Choroid plexus epithelial cell (primary cell): ENCODE measurements at regions not wholly inside any gene's neighbourhood (a gene's known extent, or its start where the extent isn't known, plus 50 kb on each side); places are given as distances from the start of the nearest gene placed in this dataset.

ENCODE experiments used
- DNase-seq: peaks from one replicate; pipeline ENCODE4 v3.0.0-alpha.2; 2010; ENCODE audit warnings: low read depth
- H3K4me3 ChIP-seq: 2 replicates; pipeline ENCODE4 v1.5.1; 2011; ENCODE audit warnings: low read depth, mild to moderate bottlenecking, control low read depth, low read length, moderate library complexity
- TF ChIP-seq, protein P1 (sequence below): conservative IDR thresholded peaks from 2 replicates; pipeline ENCODE4 v1.5.1; 2011; ENCODE audit warnings: low read depth, mild to moderate bottlenecking, control low read depth, inconsistent platforms, low read length, moderate library complexity

DNA sequence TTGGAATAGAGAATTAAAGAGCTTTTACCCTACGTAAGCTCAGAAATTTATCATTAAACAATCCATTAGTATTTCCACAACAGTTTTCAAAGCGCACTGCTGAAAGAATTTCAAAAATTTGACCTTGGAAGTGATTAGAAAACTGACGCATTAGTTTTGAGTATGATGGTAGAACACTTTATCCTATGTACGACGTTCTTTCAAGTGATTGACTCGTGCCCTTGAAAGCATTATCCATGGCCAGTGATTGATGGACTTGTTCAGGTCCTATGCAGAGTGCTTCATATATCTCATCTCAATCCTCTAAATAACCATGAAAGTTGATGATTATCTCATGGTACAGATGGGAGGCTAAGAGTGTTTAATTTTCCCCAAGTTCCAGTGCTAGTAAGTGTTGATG is 697.2 kb downstream of the USP25 start:
- TF ChIP-seq, protein P1, sequence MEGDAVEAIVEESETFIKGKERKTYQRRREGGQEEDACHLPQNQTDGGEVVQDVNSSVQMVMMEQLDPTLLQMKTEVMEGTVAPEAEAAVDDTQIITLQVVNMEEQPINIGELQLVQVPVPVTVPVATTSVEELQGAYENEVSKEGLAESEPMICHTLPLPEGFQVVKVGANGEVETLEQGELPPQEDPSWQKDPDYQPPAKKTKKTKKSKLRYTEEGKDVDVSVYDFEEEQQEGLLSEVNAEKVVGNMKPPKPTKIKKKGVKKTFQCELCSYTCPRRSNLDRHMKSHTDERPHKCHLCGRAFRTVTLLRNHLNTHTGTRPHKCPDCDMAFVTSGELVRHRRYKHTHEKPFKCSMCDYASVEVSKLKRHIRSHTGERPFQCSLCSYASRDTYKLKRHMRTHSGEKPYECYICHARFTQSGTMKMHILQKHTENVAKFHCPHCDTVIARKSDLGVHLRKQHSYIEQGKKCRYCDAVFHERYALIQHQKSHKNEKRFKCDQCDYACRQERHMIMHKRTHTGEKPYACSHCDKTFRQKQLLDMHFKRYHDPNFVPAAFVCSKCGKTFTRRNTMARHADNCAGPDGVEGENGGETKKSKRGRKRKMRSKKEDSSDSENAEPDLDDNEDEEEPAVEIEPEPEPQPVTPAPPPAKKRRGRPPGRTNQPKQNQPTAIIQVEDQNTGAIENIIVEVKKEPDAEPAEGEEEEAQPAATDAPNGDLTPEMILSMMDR: no peak
- no peak for DNase-seq

DNA sequence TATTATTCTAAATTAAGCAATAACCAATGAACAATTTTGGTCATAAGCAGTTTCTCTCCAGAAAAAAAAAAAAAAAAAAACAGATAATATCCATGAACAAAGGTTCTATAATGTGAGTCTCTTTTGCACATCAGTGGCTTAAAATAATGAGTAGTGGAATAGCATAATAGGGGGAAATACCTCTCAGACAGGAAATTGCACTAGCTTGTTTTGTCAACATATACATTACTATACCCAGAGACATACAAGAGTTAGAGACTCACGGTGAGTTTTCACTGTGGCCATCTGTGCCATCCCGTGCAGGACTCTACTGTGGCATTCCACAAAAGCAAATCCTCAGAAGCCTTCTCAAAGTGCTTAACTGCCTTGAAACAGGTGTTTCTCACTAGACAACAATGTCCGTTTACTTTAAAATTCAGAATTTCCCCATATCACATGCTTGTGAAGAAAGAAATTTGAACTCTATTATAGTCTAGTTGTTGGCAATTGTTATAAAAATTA is 697.9 kb downstream of the USP25 start:
- TF ChIP-seq, protein P1: no peak

More for the DNA sequence above, 697.2 kb downstream of the USP25 start:
- H3K4me3 ChIP-seq: no peak overlapping the region

DNA sequence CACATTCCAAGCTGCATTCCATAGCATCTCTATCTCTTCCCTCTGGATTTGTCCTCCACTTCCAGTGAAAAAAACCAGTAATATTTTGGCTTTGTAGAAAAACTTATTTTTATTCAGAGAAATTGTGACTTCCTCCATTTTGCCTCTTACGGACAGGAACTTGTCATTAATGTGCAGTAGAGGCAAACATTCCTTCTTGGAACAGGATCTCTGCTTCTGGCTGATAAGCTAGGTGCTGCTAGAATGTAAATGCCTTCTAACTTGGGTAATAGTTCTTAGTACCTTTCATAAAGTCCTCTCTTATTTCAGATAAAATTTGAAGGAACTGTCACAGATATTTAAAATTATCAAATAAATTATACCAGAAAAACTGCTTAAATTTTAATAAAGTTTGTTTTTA is 707.8 kb downstream of the USP25 start:
- TF ChIP-seq, protein P1: no peak
- H3K4me3 ChIP-seq: no peak overlapping the region
- DNase-seq: no peak

More for the DNA sequence above, 697.9 kb downstream of the USP25 start:
- no peak for DNase-seq
- no peak overlapping the region for H3K4me3 ChIP-seq

DNA sequence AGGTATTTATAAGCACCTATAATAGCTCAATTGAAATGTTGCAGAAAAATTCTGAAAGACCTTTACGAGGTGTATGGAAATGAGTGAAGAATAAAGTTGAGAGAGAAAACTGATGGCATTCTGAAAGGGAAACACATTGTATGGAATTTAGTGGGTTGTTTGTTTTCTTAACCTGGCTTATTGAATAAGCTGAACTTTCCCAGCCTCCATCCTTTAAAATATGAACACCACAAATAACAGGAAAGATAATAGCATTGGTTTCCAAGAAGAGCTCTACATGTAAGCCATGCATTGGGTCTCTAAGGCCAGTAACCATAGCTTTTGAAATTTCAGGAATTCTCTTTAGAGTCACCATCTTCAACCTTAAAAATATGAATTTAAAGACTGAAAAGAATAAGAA is 709.0 kb downstream of the USP25 start:
- TF ChIP-seq, protein P1: no peak
- H3K4me3 ChIP-seq: no peak overlapping the region
- peak; percentile 23 for DNase-seq

DNA sequence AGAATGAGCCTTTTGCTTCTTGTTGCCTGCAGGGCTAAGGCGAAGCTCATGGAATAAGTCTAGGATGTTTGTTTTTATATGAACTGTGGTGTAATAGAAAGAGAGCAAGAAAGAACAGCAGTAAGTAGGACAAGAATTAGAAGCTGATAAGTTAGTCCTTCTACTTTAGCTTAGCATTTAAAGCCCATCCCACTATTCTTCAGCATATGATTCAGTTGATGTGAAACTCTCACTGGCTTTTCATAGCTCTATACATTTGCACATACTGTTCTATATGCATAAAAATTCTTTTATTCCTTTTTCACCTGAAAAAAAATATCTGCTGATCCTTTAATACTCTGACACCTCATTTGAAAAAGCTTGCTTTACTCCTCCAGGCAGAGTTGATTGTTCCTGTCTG is 712.0 kb downstream of the USP25 start:
- TF ChIP-seq, protein P1: no peak
- no peak overlapping the region for H3K4me3 ChIP-seq
- peak; percentile 41 for DNase-seq

DNA sequence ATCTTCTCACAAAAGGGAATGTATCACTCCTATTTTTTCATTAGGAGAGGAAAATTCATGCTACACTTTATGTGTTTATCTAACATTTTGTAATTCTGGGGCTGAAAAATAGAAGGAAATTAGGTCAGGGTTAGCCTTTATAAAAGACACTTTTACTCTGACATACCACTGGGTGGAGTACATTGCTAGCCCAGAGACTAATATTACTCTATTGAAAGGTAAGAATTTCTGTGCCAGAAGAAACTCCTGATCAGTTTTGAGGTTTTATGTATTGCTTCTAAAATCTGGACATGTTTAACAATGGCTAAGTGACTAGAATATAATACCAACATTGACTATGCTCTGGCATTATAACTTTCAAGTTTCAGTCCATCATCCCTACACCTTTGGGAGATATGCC is 724.6 kb downstream of the USP25 start:
- peak; percentile 58 for DNase-seq
- TF ChIP-seq, protein P1: peak; percentile 59
- H3K4me3 ChIP-seq: no peak overlapping the region

DNA sequence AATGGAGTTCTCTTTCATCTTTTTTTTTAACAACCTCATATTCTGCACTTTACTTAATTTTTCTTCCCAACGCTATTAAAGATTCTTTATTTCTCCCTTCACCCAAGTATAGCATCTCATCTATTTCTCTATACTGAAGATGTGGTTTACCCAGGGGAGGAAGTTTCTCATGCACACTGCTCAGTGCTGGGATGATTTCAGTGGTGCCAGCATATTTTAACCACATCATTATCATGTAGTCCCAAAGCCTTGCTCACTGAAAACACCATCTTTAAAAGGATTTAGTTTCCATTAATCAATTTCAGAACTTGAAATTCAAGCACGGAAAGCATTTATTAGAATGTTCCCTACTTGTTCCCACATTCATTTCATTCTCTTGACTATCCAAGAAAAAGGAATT is 725.7 kb downstream of the USP25 start:
- TF ChIP-seq, protein P1: no peak
- no peak for DNase-seq
- no peak overlapping the region for H3K4me3 ChIP-seq
